GM12872 (cell line): ENCODE measurements at regions not wholly inside any gene's neighbourhood (a gene's known extent, or its start where the extent isn't known, plus 50 kb on each side); places are given as distances from the start of the nearest gene placed in this dataset.
A peak's percentile ranks its signal among the peaks of the same experiment; 100 is the strongest.

Source experiments
- CTCF ChIP-seq: IDR thresholded peaks from 3 replicates; pipeline ENCODE4 v1.5.1; 2011; ENCODE audit warnings: low read depth, mild to moderate bottlenecking, low read length, moderate library complexity; ENCODE audit not compliant: insufficient read depth

DNA sequence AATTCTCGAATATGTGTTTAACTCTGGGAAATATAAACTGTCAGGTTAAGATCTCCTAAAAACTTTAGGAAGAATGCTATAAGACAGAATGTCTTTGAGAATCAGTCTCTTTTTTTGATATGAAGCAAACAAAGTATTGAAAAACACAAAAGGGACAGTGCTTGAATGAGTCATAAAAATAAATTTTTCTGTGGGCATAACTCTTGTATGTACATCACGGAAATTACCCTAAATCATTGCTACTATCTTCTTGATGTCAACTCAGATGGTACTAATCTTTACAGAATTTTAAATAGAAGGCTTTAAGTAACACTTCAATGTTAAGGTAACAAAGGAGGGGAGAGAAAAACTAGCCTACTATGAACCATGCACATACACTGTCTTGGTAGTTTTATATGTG, 244.0 kb upstream of the AMIGO2 start:
- no peak for TF ChIP-seq CTCF

GRCh38 chr12:47321436-47321835, 241.7 kb upstream of the AMIGO2 start:
- no peak for TF ChIP-seq CTCF

DNA sequence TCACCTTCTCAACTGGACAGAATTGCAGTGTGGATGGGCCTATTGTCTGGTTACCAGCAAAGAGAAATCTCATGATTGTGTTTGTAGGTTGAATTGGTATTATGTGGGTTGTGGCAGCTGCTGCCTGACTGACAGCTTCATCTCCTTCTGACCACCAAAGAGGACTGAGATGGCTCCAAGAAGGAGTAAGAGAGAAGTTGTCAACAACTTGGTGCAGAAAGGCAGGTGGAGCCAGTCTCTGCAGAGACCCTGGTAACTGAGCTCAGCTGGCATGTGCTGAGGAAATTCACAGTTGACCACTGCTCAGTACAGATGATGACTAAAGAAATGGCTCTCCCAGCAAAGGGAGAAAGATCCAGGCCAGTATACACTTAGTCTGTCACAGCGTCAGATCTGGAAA, 240.0 kb upstream of the AMIGO2 start:
- TF ChIP-seq CTCF: no peak

- TF ChIP-seq CTCF: no peak
Observed at GRCh38 chr12:47318963-47319362, 239.2 kb upstream of the AMIGO2 start.

GRCh38 chr12:47317175-47317915, 237.6 kb upstream of the AMIGO2 start:
- TF ChIP-seq CTCF: peak; percentile 2; the same call in 1 of the 3 replicates

- no peak for TF ChIP-seq CTCF
Observed at GRCh38 chr12:47316609-47317049, 236.9 kb upstream of the AMIGO2 start.

- TF ChIP-seq CTCF: no peak
Observed at GRCh38 chr12:47314996-47315395, 235.2 kb upstream of the AMIGO2 start.
